ENCODE measurements at regions not wholly inside any gene's neighbourhood (a gene's known extent, or its start where the extent isn't known, plus 50 kb on each side); places are given as distances from the start of the nearest gene placed in this dataset.
"Not testable (repeated sequence)": the region's sequence is repeated elsewhere in the genome, so short reads cannot be mapped to it uniquely, and the experiment has no call there.

- ATAC-seq (no peak), DNase-seq (no peak)
- CTCF ChIA-PET, result no interaction called here
- Mint-ChIP-seq H3K4me1 (peaks cover 0 to 33% (median 23%) of the 10 kb centered on the region in 7 donors), H3K4me3 (peak overlapping the region in 1 of 10 donors; percentile 3), H3K27me3 (no peaks in the 10 kb centered on the region), H3K27ac (peak overlapping the region in 7 of 9 donors; percentile 2 to 69 (median 66)), H3K9me3 (peaks cover 8 to 32% (median 16%) of the 10 kb centered on the region in 11 donors), H3K36me3 (peaks cover 0 to 22% (median 12%) of the 10 kb centered on the region in 5 donors)
- POLR2A ChIA-PET, result interaction anchor here (0.6 to 1.0 kb wide), 4 partner anchors 10 to 97 kb away, joined by 3 to 4 read pairs (median 4); no protein-coding TSS in a partner anchor
- Histone ChIP-seq H3K36me3 (ENCODE audit: control insufficient read depth in 2 of 3, insufficient read depth in 3 of 3, low read length in 3 of 3) (no peaks in the 10 kb centered on the region), H3K9me3 (ENCODE audit: control insufficient read depth in 2 of 3, low read length in 3 of 3) (no peaks in the 10 kb centered on the region), H3K27me3 (ENCODE audit: control insufficient read depth in 2 of 2, insufficient read depth in 2 of 2, low read length in 2 of 2) (no peaks in the 10 kb centered on the region), H3K4me3 (ENCODE audit: low read length) (no peak overlapping the region), H3K27ac (ENCODE audit: low read depth, low read length) (no peak overlapping the region), H3K4me1 (ENCODE audit: control insufficient read depth in 2 of 2, insufficient read depth in 2 of 2, low read length in 2 of 2) (peaks cover 0 to 4% of the 10 kb centered on the region in 2 donors)
- intact Hi-C loops (cut with micrococcal nuclease), result loop anchor here in 1 of 2 donors (2.0 kb wide), 1 partner anchor 14 kb away; no protein-coding TSS in a partner anchor
These were observed 420.3 kb downstream of the SOCS6 start for GRCh38 chr18:70709144-70709543.

- ChIA-PET CTCF (interaction anchor here (0.6 kb wide), 1 partner anchor 84 kb away, joined by 3 read pairs; no protein-coding TSS in a partner anchor), POLR2A (interaction anchor here (0.8 kb wide), 1 partner anchor 51 kb away, joined by 4 read pairs; no protein-coding TSS in a partner anchor)
- Mint-ChIP-seq H3K27me3 (no peaks in the 10 kb centered on the region), H3K27ac (peak overlapping the region in 2 of 9 donors; percentile 33 to 38), H3K36me3 (peaks cover 0 to 12% (median 3%) of the 10 kb centered on the region in 5 donors), H3K4me1 (peaks cover 0 to 32% (median 23%) of the 10 kb centered on the region in 7 donors), H3K9me3 (peaks cover 3 to 15% (median 7%) of the 10 kb centered on the region in 11 donors), H3K4me3 (peak overlapping the region in 1 of 10 donors; percentile 2)
- Histone ChIP-seq H3K9me3 (ENCODE audit: control insufficient read depth in 2 of 3, low read length in 3 of 3) (no peaks in the 10 kb centered on the region), H3K27me3 (ENCODE audit: control insufficient read depth in 2 of 2, insufficient read depth in 2 of 2, low read length in 2 of 2) (no peaks in the 10 kb centered on the region), H3K4me3 (ENCODE audit: low read length) (no peak overlapping the region), H3K4me1 (ENCODE audit: control insufficient read depth in 2 of 2, insufficient read depth in 2 of 2, low read length in 2 of 2) (peaks cover 0 to 4% of the 10 kb centered on the region in 2 donors), H3K27ac (ENCODE audit: low read depth, low read length) (no peak overlapping the region), H3K36me3 (ENCODE audit: control insufficient read depth in 2 of 3, insufficient read depth in 3 of 3, low read length in 3 of 3) (no peaks in the 10 kb centered on the region)
- ATAC-seq (no peak), DNase-seq (no peak)
- intact Hi-C loops (cut with micrococcal nuclease), result loop anchor here in 1 of 2 donors (2.0 kb wide), 1 partner anchor 17 kb away; no protein-coding TSS in a partner anchor
These were observed 417.1 kb downstream of the SOCS6 start for GRCh38 chr18:70705831-70706416.

GRCh38 chr18:70700496-70700895 is 411.7 kb downstream of the SOCS6 start:
- H3K9me3 Mint-ChIP-seq, result peaks cover 1 to 16% (median 8%) of the 10 kb centered on the region in 11 donors
- no peak for ATAC-seq
- H3K4me3 Mint-ChIP-seq, result no peak overlapping the region
- no peaks in the 10 kb centered on the region for H3K27me3 ChIP-seq (ENCODE audit: control insufficient read depth in 2 of 2, insufficient read depth in 2 of 2, low read length in 2 of 2)
- no peak for DNase-seq
- H3K27ac ChIP-seq (ENCODE audit: low read depth, low read length), result no peak overlapping the region
- intact Hi-C loops (cut with micrococcal nuclease), result no loop called here
- H3K4me1 ChIP-seq (ENCODE audit: control insufficient read depth in 2 of 2, insufficient read depth in 2 of 2, low read length in 2 of 2), result no peaks in the 10 kb centered on the region
- peaks cover 0 to 19% (median 5%) of the 10 kb centered on the region in 7 donors for H3K4me1 Mint-ChIP-seq
- no peak overlapping the region for H3K4me3 ChIP-seq (ENCODE audit: low read length)
- H3K36me3 Mint-ChIP-seq, result peaks cover 0 to 9% (median 3%) of the 10 kb centered on the region in 5 donors
- H3K27me3 Mint-ChIP-seq, result no peaks in the 10 kb centered on the region
- CTCF ChIA-PET, result no interaction called here
- POLR2A ChIA-PET, result no interaction called here
- no peak overlapping the region for H3K27ac Mint-ChIP-seq
- peaks cover 0 to 8% (median 0%) of the 10 kb centered on the region in 3 experiments for H3K9me3 ChIP-seq (ENCODE audit: control insufficient read depth in 2 of 3, low read length in 3 of 3)
- no peaks in the 10 kb centered on the region for H3K36me3 ChIP-seq (ENCODE audit: control insufficient read depth in 2 of 3, insufficient read depth in 3 of 3, low read length in 3 of 3)

GRCh38 chr18:70698574-70698973 is 409.7 kb downstream of the SOCS6 start:
- Mint-ChIP-seq H3K4me3 (no peak overlapping the region), H3K27ac (no peak overlapping the region), H3K27me3 (no peaks in the 10 kb centered on the region), H3K36me3 (peaks cover 0 to 9% (median 3%) of the 10 kb centered on the region in 5 donors), H3K4me1 (peaks cover 0 to 19% (median 4%) of the 10 kb centered on the region in 7 donors), H3K9me3 (peaks cover 1 to 16% (median 8%) of the 10 kb centered on the region in 11 donors)
- H3K27me3 ChIP-seq (ENCODE audit: control insufficient read depth in 2 of 2, insufficient read depth in 2 of 2, low read length in 2 of 2), result no peaks in the 10 kb centered on the region
- DNase-seq (no peak), ATAC-seq (no peak)
- ChIA-PET POLR2A (interaction anchor here (1.1 to 1.6 kb wide), 3 partner anchors 23 to 48 kb away, joined by 4 read pairs; no protein-coding TSS in a partner anchor), CTCF (interaction anchor here (1.2 kb wide), 1 partner anchor 25 kb away, joined by 3 read pairs; no protein-coding TSS in a partner anchor)
- no peaks in the 10 kb centered on the region for H3K4me1 ChIP-seq (ENCODE audit: control insufficient read depth in 2 of 2, insufficient read depth in 2 of 2, low read length in 2 of 2)
- H3K4me3 ChIP-seq (ENCODE audit: low read length), result no peak overlapping the region
- H3K36me3 ChIP-seq (ENCODE audit: control insufficient read depth in 2 of 3, insufficient read depth in 3 of 3, low read length in 3 of 3), result no peaks in the 10 kb centered on the region
- H3K27ac ChIP-seq (ENCODE audit: low read depth, low read length), result no peak overlapping the region
- intact Hi-C loops (cut with micrococcal nuclease), result no loop called here
- peaks cover 0 to 8% (median 0%) of the 10 kb centered on the region in 3 experiments for H3K9me3 ChIP-seq (ENCODE audit: control insufficient read depth in 2 of 3, low read length in 3 of 3)

- H3K27ac Mint-ChIP-seq, result no peak overlapping the region
- ATAC-seq (no peak), DNase-seq (no peak)
- no peaks in the 10 kb centered on the region for H3K36me3 ChIP-seq (ENCODE audit: control insufficient read depth in 2 of 3, insufficient read depth in 3 of 3, low read length in 3 of 3)
- no peak overlapping the region for H3K27ac ChIP-seq (ENCODE audit: low read depth, low read length)
- no peak overlapping the region for H3K4me3 Mint-ChIP-seq
- H3K4me1 ChIP-seq (ENCODE audit: control insufficient read depth in 2 of 2, insufficient read depth in 2 of 2, low read length in 2 of 2), result no peaks in the 10 kb centered on the region
- H3K36me3 Mint-ChIP-seq, result peaks cover 0 to 9% (median 6%) of the 10 kb centered on the region in 5 donors
- H3K4me3 ChIP-seq (ENCODE audit: low read length), result no peak overlapping the region
- H3K4me1 Mint-ChIP-seq, result peaks cover 0 to 32% (median 24%) of the 10 kb centered on the region in 7 donors
- ChIA-PET POLR2A (interaction anchor here (0.8 to 1.7 kb wide), 3 partner anchors 17 to 34 kb away, joined by 4 to 5 read pairs (median 5); no protein-coding TSS in a partner anchor), CTCF (no interaction called here)
- no peaks in the 10 kb centered on the region for H3K27me3 Mint-ChIP-seq
- H3K9me3 ChIP-seq (ENCODE audit: control insufficient read depth in 2 of 3, low read length in 3 of 3), result peaks cover 0 to 8% (median 0%) of the 10 kb centered on the region in 3 experiments
- no peaks in the 10 kb centered on the region for H3K27me3 ChIP-seq (ENCODE audit: control insufficient read depth in 2 of 2, insufficient read depth in 2 of 2, low read length in 2 of 2)
- intact Hi-C loops (cut with micrococcal nuclease), result loop anchor here in 1 of 2 donors (1.0 kb wide), 1 partner anchor 10 kb away; no protein-coding TSS in a partner anchor
- H3K9me3 Mint-ChIP-seq, result peaks cover 3 to 16% (median 10%) of the 10 kb centered on the region in 11 donors
These were observed 404.4 kb downstream of the SOCS6 start for GRCh38 chr18:70693246-70693645.

GRCh38 chr18:70689765-70690164 is 400.9 kb downstream of the SOCS6 start:
- H3K27me3 ChIP-seq (ENCODE audit: control insufficient read depth in 2 of 2, insufficient read depth in 2 of 2, low read length in 2 of 2); H3K36me3 Mint-ChIP-seq; DNase-seq; H3K4me3 Mint-ChIP-seq; H3K4me1 ChIP-seq (ENCODE audit: control insufficient read depth in 2 of 2, insufficient read depth in 2 of 2, low read length in 2 of 2); H3K27ac ChIP-seq (ENCODE audit: low read depth, low read length); H3K9me3 ChIP-seq (ENCODE audit: control insufficient read depth in 2 of 3, low read length in 3 of 3); H3K4me3 ChIP-seq (ENCODE audit: low read length); ATAC-seq; intact Hi-C loops (cut with micrococcal nuclease); H3K36me3 ChIP-seq (ENCODE audit: control insufficient read depth in 2 of 3, insufficient read depth in 3 of 3, low read length in 3 of 3); H3K27me3 Mint-ChIP-seq: not testable (repeated sequence)
- peak overlapping the region in 2 of 9 donors; percentile 25 to 67 for H3K27ac Mint-ChIP-seq
- CTCF ChIA-PET, result interaction anchor here (0.7 kb wide), 1 partner anchor 112 kb away, joined by 4 read pairs; no protein-coding TSS in a partner anchor
- H3K4me1 Mint-ChIP-seq, result peaks cover 0 to 46% (median 29%) of the 10 kb centered on the region in 7 donors
- H3K9me3 Mint-ChIP-seq, result peaks cover 0 to 14% (median 6%) of the 10 kb centered on the region in 11 donors
- POLR2A ChIA-PET, result interaction anchor here (1.3 kb wide), 1 partner anchor 12 kb away, joined by 3 read pairs; no protein-coding TSS in a partner anchor

Data from naive thymus-derived CD4-positive, alpha-beta T cell (primary cell).